ENCODE measurements at regions not wholly inside any gene's neighbourhood (a gene's known extent, or its start where the extent isn't known, plus 50 kb on each side); places are given as distances from the start of the nearest gene placed in this dataset.
"Not testable (repeated sequence)": the region's sequence is repeated elsewhere in the genome, so short reads cannot be mapped to it uniquely, and the experiment has no call there.

GRCh38 chr1:83214317-83214716, 784.6 kb downstream of the TTLL7 start:
- not testable (repeated sequence) for DNase-seq

- not testable (repeated sequence) for DNase-seq
Observed at GRCh38 chr1:83213648-83214047, 785.3 kb downstream of the TTLL7 start.

- not testable (repeated sequence) for DNase-seq
Observed at GRCh38 chr1:83212033-83212432, 786.9 kb downstream of the TTLL7 start.

- not testable (repeated sequence) for DNase-seq
Observed at GRCh38 chr1:83208540-83208939, 790.4 kb downstream of the TTLL7 start.

- DNase-seq: not testable (repeated sequence)
Observed at GRCh38 chr1:83194610-83195009, 804.3 kb downstream of the TTLL7 start.

- DNase-seq: not testable (repeated sequence)
Observed at GRCh38 chr1:83182033-83182728, 816.8 kb downstream of the TTLL7 start.

- DNase-seq: not testable (repeated sequence)
Observed at GRCh38 chr1:83180621-83181020, 818.3 kb downstream of the TTLL7 start.

GRCh38 chr1:83167634-83168033, 831.3 kb downstream of the TTLL7 start:
- not testable (repeated sequence) for DNase-seq

GRCh38 chr1:83163879-83164475, 835.0 kb downstream of the TTLL7 start:
- DNase-seq: not testable (repeated sequence)

- not testable (repeated sequence) for DNase-seq
Observed at GRCh38 chr1:83158924-83159323, 840.0 kb downstream of the TTLL7 start.

GRCh38 chr1:83154306-83154705, 844.6 kb downstream of the TTLL7 start:
- DNase-seq: not testable (repeated sequence)

- not testable (repeated sequence) for DNase-seq
Observed at GRCh38 chr1:83151167-83151898, 847.6 kb downstream of the TTLL7 start.

- not testable (repeated sequence) for DNase-seq
Observed at GRCh38 chr1:83150479-83150878, 848.5 kb downstream of the TTLL7 start.

- DNase-seq: not testable (repeated sequence)
Observed at GRCh38 chr1:83145820-83146219, 853.1 kb downstream of the TTLL7 start.

- DNase-seq: not testable (repeated sequence)
Observed at GRCh38 chr1:83142802-83143201, 856.1 kb downstream of the TTLL7 start.

- not testable (repeated sequence) for DNase-seq
Observed at GRCh38 chr1:83135524-83136157, 863.3 kb downstream of the TTLL7 start.

- DNase-seq: not testable (repeated sequence)
Observed at GRCh38 chr1:83134322-83135014, 864.5 kb downstream of the TTLL7 start.

- no peak for DNase-seq
Observed at GRCh38 chr1:83131692-83131955, 867.3 kb downstream of the TTLL7 start.

GRCh38 chr1:83130886-83131691, 867.8 kb downstream of the TTLL7 start:
- no peak for DNase-seq

- DNase-seq: no peak
Observed at GRCh38 chr1:83129107-83129506, 869.8 kb downstream of the TTLL7 start.

- DNase-seq: no peak
Observed at GRCh38 chr1:83125456-83125855, 873.5 kb downstream of the TTLL7 start.

GRCh38 chr1:83123019-83123418, 875.9 kb downstream of the TTLL7 start:
- DNase-seq: no peak
